IgD-negative memory B cell (primary cell): ENCODE measurements at regions not wholly inside any gene's neighbourhood (a gene's known extent, or its start where the extent isn't known, plus 50 kb on each side); places are given as distances from the start of the nearest gene placed in this dataset.
"Not testable (repeated sequence)": the region's sequence is repeated elsewhere in the genome, so short reads cannot be mapped to it uniquely, and the experiment has no call there.

Experiments used
- H3K27ac Mint-ChIP-seq, 3 donors: one replicate each; pipeline ENCODE4 v1.8.0; 2020 to 2022; ENCODE audit warnings: mild to moderate bottlenecking in 3 of 3, mixed read lengths in 3 of 3, moderate library complexity in 1 of 3
- H3K27me3 Mint-ChIP-seq: one replicate; pipeline ENCODE4 v1.8.0; 2021; ENCODE audit warnings: mixed read lengths
- H3K36me3 Mint-ChIP-seq: one replicate; pipeline ENCODE4 v1.8.0; 2020; ENCODE audit warnings: mild to moderate bottlenecking, mixed read lengths
- H3K4me1 Mint-ChIP-seq, 3 donors: one replicate each; pipeline ENCODE4 v1.8.0; 2020 to 2022; ENCODE audit warnings: mixed read lengths in 3 of 3, mild to moderate bottlenecking in 1 of 3
- H3K4me3 Mint-ChIP-seq, 4 donors: one replicate each; pipeline ENCODE4 v1.8.0; 2020 to 2022; ENCODE audit warnings: mild to moderate bottlenecking in 4 of 4, mixed read lengths in 4 of 4, moderate library complexity in 3 of 4
- H3K9me3 Mint-ChIP-seq, 3 donors: one replicate each; pipeline ENCODE4 v1.8.0; 2020 to 2021; ENCODE audit warnings: mixed read lengths in 3 of 3, mild to moderate bottlenecking in 1 of 3

DNA sequence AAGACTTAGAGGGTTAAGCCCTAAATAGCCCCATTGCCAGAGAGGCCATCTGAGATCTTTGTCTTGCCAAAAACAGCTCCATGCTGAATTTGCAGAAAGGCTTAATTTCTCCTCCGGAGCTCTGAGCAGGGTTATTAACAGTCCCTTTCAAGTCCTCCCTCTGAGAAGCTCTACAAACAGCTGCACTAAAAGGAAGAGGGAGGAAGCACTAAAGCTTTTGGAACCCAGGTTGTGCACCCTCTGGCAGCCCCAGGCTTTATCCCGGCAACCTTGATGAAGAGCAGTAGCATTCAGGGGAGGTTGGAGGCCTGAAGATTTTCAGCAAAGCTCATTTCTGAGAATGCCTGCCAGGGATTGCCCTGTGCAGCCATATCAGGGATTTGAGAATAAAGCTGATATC, 554.7 kb downstream of the RBFOX1 start:
- Mint-ChIP-seq H3K27ac (no peak overlapping the region), H3K36me3 (no peaks in the 10 kb centered on the region), H3K4me1 (no peaks in the 10 kb centered on the region), H3K9me3 (no peaks in the 10 kb centered on the region), H3K4me3 (no peak overlapping the region), H3K27me3 (no peaks in the 10 kb centered on the region)

DNA sequence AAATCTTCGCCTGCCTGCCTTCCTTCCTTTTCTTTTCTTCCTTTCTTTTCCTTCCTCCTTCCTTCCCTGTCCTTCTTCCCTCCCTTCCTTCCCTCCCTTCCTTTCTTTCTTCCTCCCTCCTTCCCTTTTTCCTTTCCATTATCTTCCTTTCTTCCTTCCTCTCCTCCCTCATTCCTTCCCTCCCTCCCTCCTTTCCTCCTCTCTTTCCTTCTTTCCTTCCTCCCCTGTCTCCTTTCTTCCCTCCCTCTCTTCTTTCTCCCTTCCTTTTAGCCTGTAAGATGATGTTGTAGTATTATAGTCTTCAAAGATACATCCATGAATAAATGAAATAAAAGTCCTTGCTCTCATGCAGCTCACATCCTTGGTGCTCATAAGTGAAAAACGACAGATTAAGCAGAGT, 539.3 kb downstream of the RBFOX1 start:
- Mint-ChIP-seq H3K27me3 (no peaks in the 10 kb centered on the region), H3K4me1 (no peaks in the 10 kb centered on the region), H3K9me3 (peaks cover 3 to 17% (median 5%) of the 10 kb centered on the region in 3 donors)

GRCh38 chr16:7871371-7871770, 538.7 kb downstream of the RBFOX1 start:
- H3K27ac Mint-ChIP-seq: no peak overlapping the region
- H3K27me3 Mint-ChIP-seq: no peaks in the 10 kb centered on the region
- no peaks in the 10 kb centered on the region for H3K36me3 Mint-ChIP-seq
- no peaks in the 10 kb centered on the region for H3K4me1 Mint-ChIP-seq
- no peak overlapping the region for H3K4me3 Mint-ChIP-seq
- H3K9me3 Mint-ChIP-seq: peaks cover 3 to 17% (median 5%) of the 10 kb centered on the region in 3 donors

More for the DNA sequence above, 539.3 kb downstream of the RBFOX1 start:
- no peaks in the 10 kb centered on the region for H3K36me3 Mint-ChIP-seq
- H3K4me3 Mint-ChIP-seq: no peak overlapping the region
- H3K27ac Mint-ChIP-seq: no peak overlapping the region

- Mint-ChIP-seq H3K27me3 (no peaks in the 10 kb centered on the region), H3K9me3 (peaks cover 0 to 10% (median 7%) of the 10 kb centered on the region in 3 donors), H3K4me3 (no peak overlapping the region), H3K4me1 (peaks cover 0 to 2% (median 0%) of the 10 kb centered on the region in 3 donors), H3K27ac (no peak overlapping the region), H3K36me3 (no peaks in the 10 kb centered on the region)
These were observed 535.2 kb downstream of the RBFOX1 start for GRCh38 chr16:7867831-7868230.

- no peak overlapping the region for H3K27ac Mint-ChIP-seq
- H3K9me3 Mint-ChIP-seq: peaks cover 0 to 7% (median 6%) of the 10 kb centered on the region in 3 donors
- peaks cover 0 to 2% (median 0%) of the 10 kb centered on the region in 3 donors for H3K4me1 Mint-ChIP-seq
- no peak overlapping the region for H3K4me3 Mint-ChIP-seq
- no peaks in the 10 kb centered on the region for H3K36me3 Mint-ChIP-seq
- H3K27me3 Mint-ChIP-seq: no peaks in the 10 kb centered on the region
These were observed 533.5 kb downstream of the RBFOX1 start for GRCh38 chr16:7866144-7866543.

- not testable (repeated sequence) for H3K4me3 Mint-ChIP-seq, H3K36me3 Mint-ChIP-seq, H3K27me3 Mint-ChIP-seq
These were observed 532.7 kb downstream of the RBFOX1 start for GRCh38 chr16:7865393-7865792.

DNA sequence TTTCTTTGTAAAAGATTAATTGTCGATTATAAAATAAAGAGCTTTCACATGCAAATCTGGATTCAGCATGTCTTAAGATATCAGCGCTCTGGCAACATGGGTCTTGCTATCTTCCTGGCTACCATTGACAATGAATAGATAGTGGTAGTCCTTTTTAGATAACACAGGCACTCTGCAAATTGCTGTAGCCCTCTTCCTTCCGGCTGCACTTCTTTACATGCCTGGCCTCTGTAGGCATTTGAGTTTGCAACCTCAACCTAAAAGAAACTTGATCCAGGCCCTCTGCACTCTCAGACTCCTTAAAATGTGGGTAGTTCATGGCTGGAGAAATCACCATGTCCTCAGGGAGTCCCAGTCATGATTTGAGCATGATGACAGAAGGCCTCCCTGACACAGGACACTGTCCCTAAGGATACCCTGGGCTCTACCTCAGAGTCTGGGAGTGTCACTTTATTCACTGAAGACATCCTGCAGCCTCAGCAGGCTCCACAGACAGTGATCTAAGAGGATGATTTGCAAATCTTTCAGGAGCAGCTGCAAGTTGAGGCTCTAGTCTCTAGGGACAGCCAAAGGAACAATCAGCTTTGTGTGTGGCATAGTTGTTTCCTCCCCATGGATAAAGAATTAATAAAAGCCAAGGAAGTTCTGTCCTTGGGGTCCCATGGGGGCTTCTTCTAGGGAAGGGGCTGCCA, 529.4 kb downstream of the RBFOX1 start:
- H3K9me3 Mint-ChIP-seq: peaks cover 0 to 9% (median 6%) of the 10 kb centered on the region in 3 donors
- peaks cover 0 to 2% (median 0%) of the 10 kb centered on the region in 3 donors for H3K4me1 Mint-ChIP-seq
- no peaks in the 10 kb centered on the region for H3K27me3 Mint-ChIP-seq
- no peaks in the 10 kb centered on the region for H3K36me3 Mint-ChIP-seq
- H3K4me3 Mint-ChIP-seq: no peak overlapping the region
- no peak overlapping the region for H3K27ac Mint-ChIP-seq

More at GRCh38 chr16:7865393-7865792, 532.7 kb downstream of the RBFOX1 start:
- not testable (repeated sequence) for H3K27ac Mint-ChIP-seq, H3K4me1 Mint-ChIP-seq, H3K9me3 Mint-ChIP-seq

- no peak overlapping the region for H3K4me3 Mint-ChIP-seq
- H3K9me3 Mint-ChIP-seq: peaks cover 0 to 15% (median 7%) of the 10 kb centered on the region in 3 donors
- H3K36me3 Mint-ChIP-seq: no peaks in the 10 kb centered on the region
- H3K27ac Mint-ChIP-seq: no peak overlapping the region
- no peaks in the 10 kb centered on the region for H3K4me1 Mint-ChIP-seq
- H3K27me3 Mint-ChIP-seq: no peaks in the 10 kb centered on the region
These were observed 520.6 kb downstream of the RBFOX1 start for GRCh38 chr16:7853197-7853596.

DNA sequence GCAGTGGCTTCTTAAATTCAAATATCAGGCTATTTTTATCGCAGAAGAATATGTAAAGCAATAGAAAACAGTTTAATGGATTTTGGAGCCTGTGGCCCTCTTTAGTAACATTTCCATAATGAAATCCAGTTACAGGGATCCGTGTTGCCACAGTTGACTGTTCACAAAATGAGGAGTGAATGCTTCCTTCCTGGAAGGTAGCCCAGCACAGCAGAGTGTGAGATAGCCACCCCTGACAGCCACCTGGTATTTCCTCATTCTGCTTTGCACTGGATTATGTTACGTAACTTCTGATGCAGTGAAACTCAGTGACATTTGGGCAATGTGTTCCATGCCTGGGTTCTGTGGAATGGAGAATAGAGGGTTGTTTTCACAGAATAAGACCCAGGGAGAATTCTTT, 517.2 kb downstream of the RBFOX1 start:
- H3K4me3 Mint-ChIP-seq: no peak overlapping the region
- H3K27me3 Mint-ChIP-seq: no peaks in the 10 kb centered on the region
- no peaks in the 10 kb centered on the region for H3K4me1 Mint-ChIP-seq
- H3K27ac Mint-ChIP-seq: no peak overlapping the region
- H3K9me3 Mint-ChIP-seq: peaks cover 0 to 6% (median 0%) of the 10 kb centered on the region in 3 donors
- H3K36me3 Mint-ChIP-seq: no peaks in the 10 kb centered on the region

GRCh38 chr16:7843261-7843660, 510.6 kb downstream of the RBFOX1 start:
- Mint-ChIP-seq H3K36me3 (no peaks in the 10 kb centered on the region), H3K27me3 (no peaks in the 10 kb centered on the region), H3K9me3 (peaks cover 2 to 12% (median 12%) of the 10 kb centered on the region in 3 donors), H3K4me1 (no peaks in the 10 kb centered on the region), H3K4me3 (no peak overlapping the region), H3K27ac (no peak overlapping the region)

GRCh38 chr16:7839568-7839967, 506.9 kb downstream of the RBFOX1 start:
- Mint-ChIP-seq H3K4me1 (no peaks in the 10 kb centered on the region), H3K27ac (no peak overlapping the region), H3K27me3 (no peaks in the 10 kb centered on the region), H3K9me3 (peaks cover 2 to 14% (median 12%) of the 10 kb centered on the region in 3 donors), H3K36me3 (no peaks in the 10 kb centered on the region), H3K4me3 (no peak overlapping the region)

DNA sequence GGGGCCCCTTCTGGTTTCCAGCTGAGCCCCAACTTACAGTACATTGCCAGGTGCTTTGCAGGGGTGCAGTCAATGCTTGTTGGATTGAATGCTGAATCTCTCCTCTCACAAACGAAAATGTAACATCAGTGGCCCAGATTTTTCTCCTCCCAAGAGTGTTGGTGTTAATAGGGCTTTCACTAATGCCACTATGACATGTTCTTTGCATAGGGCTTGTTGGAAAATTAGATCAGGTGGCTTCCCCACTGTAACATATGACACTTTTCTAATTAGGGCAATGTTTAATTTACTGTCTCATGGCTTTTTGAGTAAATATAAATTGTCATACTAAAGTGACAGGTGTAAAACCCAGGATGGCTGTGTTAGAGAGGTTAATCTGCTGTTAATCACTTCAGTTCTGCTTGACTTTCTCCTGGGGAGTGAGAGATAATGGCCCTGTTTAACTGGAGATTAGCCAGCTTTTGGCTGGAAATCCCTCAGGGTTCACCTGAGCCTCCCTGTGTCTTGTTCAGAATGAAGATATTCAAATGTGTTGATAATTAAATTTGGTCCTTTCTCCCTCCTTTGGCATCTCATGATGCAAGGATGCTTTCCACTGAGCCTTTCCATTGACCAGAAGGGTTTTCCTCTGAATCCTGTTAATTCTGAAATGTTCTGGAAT, 502.3 kb downstream of the RBFOX1 start:
- no peak overlapping the region for H3K4me3 Mint-ChIP-seq
- peaks cover 0 to 5% (median 2%) of the 10 kb centered on the region in 3 donors for H3K9me3 Mint-ChIP-seq
- H3K27ac Mint-ChIP-seq: no peak overlapping the region
- no peaks in the 10 kb centered on the region for H3K36me3 Mint-ChIP-seq
- no peaks in the 10 kb centered on the region for H3K4me1 Mint-ChIP-seq
- H3K27me3 Mint-ChIP-seq: no peaks in the 10 kb centered on the region

GRCh38 chr16:7820816-7821215, 488.2 kb downstream of the RBFOX1 start:
- H3K4me3 Mint-ChIP-seq: no peak overlapping the region
- H3K36me3 Mint-ChIP-seq: no peaks in the 10 kb centered on the region
- H3K27ac Mint-ChIP-seq: no peak overlapping the region
- H3K4me1 Mint-ChIP-seq: no peaks in the 10 kb centered on the region
- no peaks in the 10 kb centered on the region for H3K27me3 Mint-ChIP-seq
- peaks cover 0 to 3% (median 2%) of the 10 kb centered on the region in 3 donors for H3K9me3 Mint-ChIP-seq

DNA sequence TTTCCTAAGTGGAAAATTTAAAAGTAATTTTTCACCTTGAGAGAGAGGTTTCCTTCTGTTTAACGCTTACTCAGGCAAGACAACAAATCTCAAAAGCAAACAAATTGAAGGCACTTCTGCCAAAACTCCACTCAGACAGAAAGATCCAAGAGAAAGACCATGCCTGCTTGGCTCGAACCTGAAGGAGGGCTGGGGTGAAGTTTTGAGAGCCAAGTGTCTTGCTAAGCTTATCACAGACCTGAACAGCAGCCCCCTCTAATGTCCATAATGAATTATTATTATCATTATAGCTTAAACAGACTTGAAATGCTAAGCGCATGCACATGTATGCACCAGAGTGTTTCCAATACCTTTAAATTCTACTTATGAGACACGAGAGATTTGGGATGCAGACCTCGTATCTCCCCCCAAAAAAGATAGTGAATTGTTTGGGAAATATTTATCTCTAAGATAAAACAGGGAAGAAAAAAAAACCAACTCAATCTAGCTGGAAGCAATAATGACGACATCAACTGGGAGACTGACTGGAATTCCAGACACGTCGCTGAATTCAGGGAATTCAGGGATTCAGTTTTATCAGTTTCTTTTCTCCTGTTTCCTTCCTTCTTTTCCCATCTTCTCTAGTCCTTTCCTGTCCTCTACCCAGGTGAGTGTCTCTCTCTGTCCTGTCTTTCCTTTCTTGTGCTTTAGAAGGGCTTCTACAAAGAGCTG, 473.2 kb downstream of the RBFOX1 start:
- no peak overlapping the region for H3K4me3 Mint-ChIP-seq
- no peaks in the 10 kb centered on the region for H3K36me3 Mint-ChIP-seq
- no peaks in the 10 kb centered on the region for H3K4me1 Mint-ChIP-seq
- peaks cover under 1 to 10% (median 4%) of the 10 kb centered on the region in 3 donors for H3K9me3 Mint-ChIP-seq
- no peaks in the 10 kb centered on the region for H3K27me3 Mint-ChIP-seq
- no peak overlapping the region for H3K27ac Mint-ChIP-seq

DNA sequence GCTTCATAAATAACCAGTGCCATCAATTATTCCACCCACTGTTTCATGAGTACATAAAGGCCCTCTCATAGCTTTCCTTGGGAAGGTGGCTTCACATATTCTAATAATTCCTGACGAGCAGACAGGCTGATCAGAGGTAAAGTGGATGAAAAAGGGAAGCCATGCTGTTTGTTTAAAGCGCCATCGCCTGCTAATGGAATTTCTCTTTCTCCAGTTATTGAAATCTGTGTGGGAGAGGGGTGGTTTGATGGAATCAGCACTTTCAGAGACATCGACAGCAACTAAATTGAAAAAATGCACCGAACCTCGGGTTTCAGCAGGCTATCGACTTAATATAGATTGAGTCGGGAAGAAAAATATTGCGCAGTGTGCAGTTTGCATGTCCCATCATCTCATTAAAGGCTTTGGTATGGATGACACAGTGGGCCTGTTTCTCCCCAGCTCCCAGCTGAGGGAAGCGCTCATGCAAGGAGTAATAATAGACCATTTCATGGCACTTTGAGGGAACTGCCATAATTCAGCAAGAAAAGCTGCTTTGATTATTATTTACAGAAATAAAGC, 472.1 kb downstream of the RBFOX1 start:
- Mint-ChIP-seq H3K27ac (no peak overlapping the region), H3K27me3 (no peaks in the 10 kb centered on the region), H3K9me3 (peaks cover 5 to 10% (median 7%) of the 10 kb centered on the region in 3 donors), H3K36me3 (no peaks in the 10 kb centered on the region), H3K4me3 (no peak overlapping the region), H3K4me1 (no peaks in the 10 kb centered on the region)
